ENCODE measurements at regions not wholly inside any gene's neighbourhood (a gene's known extent, or its start where the extent isn't known, plus 50 kb on each side); places are given as distances from the start of the nearest gene placed in this dataset.

- no peak for DNase-seq
- intact Hi-C loops (cut with DNase I), result no loop called here
These were observed 54.0 kb downstream of the C11orf91 start for GRCh38 chr11:33646629-33647028.

DNA sequence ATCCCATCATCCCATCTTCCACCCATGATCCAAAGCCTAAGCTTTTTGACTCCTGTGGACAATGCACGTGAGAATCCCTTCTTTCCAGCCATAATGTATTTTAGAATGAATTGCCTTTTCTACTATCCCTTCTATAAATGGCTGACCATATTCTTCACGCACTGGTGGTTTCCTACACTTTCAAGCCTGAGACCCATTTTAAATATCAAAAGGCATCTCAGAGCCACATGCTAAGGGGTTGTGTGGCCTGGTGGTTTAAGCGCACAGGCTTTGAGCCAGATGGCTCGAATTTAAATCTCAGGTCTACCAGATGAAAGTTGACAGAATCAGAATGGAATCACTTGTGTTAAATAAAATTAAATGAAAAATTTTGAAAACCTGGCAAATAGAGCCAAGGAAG lies 54.5 kb downstream of the C11orf91 start:
- peak in 1 of 42 donors; percentile 5 for DNase-seq
- intact Hi-C loops (cut with DNase I), result no loop called here

GRCh38 chr11:33645686-33646085 lies 54.9 kb downstream of the C11orf91 start:
- peak in 1 of 42 donors; percentile 39 for DNase-seq
- intact Hi-C loops (cut with DNase I), result no loop called here

GRCh38 chr11:33643167-33643824 lies 57.3 kb downstream of the C11orf91 start:
- intact Hi-C loops (cut with DNase I), result no loop called here
- peak in 2 of 42 donors; percentile 25 to 29 for DNase-seq

DNA sequence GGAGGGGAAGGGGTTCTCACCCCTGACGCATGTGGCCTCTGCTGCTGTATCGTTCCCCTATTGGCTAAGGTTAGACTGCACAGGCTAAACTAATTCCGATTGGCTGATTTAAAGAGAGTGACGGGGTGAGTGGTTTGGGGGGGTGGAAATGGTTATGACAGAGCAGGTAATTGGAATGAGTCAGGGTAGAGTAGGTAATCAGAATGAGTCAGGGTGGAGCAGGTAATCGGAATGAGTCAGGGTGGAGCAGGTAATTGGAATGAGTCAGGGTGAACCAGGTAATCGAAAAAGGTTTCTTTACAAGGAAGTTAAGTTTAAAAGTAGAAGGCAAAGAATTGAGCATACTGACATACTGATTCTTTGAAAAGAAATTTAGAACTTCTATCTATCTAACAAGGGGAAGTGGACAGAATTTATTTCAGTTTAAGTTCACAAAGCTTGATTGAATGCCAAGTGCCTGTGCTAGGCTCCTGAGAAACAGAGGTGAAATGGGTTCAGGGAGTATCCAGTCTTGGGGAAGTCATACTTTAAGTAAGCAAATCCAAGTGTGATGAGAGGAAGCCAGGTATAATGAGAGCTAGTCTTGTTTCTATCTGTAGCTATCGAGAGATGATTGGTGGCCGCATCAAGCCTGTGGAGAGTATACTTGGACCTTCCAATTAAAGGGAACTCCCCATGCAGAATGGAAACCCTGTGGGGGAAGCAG lies 58.0 kb downstream of the C11orf91 start:
- intact Hi-C loops (cut with DNase I), result no loop called here
- peak in 26 of 42 donors; percentile 9 to 72 (median 36) for DNase-seq

GRCh38 chr11:33640730-33641371 lies 59.8 kb downstream of the C11orf91 start:
- intact Hi-C loops (cut with DNase I), result no loop called here
- peak in 1 of 42 donors; percentile 31 for DNase-seq

DNA sequence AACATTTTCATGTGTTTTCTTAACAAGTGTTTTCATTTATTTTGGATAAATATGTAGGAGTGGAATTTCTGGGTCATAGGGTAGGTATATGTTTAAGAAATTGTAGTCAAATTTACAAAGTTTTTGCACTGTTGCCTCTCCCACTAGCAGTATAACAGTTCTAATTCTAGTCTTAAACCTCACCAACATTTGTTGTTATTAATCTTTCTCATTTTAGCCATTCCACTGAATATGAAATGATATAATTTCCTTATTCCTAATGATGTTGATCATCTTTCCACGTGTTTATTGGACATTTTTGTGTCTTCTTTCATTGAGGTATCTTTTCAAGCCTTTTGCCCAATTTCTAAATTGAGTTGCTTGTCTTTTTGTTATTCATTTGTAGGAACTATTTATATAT lies 62.0 kb downstream of the C11orf91 start:
- intact Hi-C loops (cut with DNase I), result no loop called here

DNA sequence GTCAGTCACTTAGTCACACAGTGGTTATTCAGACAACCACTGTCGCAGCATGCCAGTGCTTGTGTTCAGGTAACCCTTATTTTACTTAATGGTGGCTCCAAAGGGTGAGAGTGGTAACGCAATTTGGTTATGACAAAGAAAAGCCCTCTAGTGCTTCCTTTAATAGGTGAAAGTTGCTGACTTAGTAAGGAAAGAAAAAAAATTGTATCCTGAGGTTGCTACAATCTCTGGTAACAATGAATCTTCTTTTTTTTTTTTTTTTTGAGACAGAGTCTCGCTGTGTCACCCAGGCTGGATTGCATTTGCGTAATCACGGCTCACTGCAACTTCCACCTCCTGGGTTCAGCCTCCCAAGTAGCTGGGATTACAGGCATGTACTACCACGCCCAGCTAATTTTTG lies 64.5 kb downstream of the C11orf91 start:
- intact Hi-C loops (cut with DNase I), result no loop called here

More for the DNA sequence above, 62.0 kb downstream of the C11orf91 start:
- no peak for DNase-seq

GRCh38 chr11:33635161-33635560 lies 65.5 kb downstream of the C11orf91 start:
- DNase-seq, result peak in 1 of 42 donors; percentile 34
- intact Hi-C loops (cut with DNase I), result no loop called here

More for the DNA sequence above, 64.5 kb downstream of the C11orf91 start:
- peak in 1 of 42 donors; percentile 36 for DNase-seq

DNA sequence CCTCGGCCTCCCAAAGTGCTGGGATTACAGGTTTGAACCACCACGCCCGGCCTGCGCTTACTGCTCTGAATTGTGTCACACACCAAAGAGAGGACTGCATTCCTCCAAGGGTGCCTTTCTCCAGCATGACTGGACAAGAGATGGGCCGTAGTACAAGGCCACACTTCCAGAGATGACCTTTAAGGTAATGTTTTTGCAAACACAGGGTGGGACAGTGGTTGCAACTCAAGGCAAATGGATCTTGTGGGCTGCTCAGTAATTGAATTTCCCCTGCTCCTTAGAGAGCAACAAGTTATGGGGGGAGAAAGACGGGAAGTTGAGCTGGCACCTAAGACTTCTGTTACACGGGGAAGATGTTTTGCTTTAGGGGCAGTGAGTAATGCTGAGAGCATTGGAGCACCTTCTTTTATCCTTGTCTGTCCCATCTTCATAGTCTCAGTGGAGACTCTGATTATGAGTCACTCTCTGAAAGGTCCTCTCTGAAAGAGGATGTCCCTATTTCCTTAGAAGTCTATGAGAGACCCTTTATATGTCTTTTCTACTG lies 66.3 kb downstream of the C11orf91 start:
- DNase-seq, result peak in 1 of 42 donors; percentile 26
- intact Hi-C loops (cut with DNase I), result no loop called here

- peak in 31 of 42 donors; percentile 9 to 80 (median 41) for DNase-seq
- intact Hi-C loops (cut with DNase I), result no loop called here
These were observed 67.2 kb downstream of the C11orf91 start for GRCh38 chr11:33633251-33634003.

DNA sequence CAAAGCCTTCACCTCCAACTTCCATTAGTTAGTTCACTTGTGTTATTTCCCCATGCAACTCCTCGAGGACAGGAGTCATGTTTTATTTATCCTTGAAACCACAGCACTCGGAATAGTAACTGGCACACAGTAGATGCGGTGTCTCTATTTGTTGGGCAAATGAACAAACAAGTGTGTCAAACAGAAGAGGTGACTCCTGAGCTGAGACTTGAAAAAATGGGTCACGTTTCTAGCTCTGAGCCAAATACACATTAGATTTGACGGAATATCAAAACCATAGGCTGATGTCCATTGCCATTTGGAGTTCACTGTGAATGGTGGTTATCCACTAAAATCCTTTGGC lies 68.9 kb downstream of the C11orf91 start:
- intact Hi-C loops (cut with DNase I), result no loop called here
- DNase-seq, result peak in 1 of 42 donors; percentile 3

GRCh38 chr11:33630936-33631748 lies 69.5 kb downstream of the C11orf91 start:
- DNase-seq, result peak in 1 of 42 donors; percentile 37
- intact Hi-C loops (cut with DNase I), result no loop called here

GRCh38 chr11:33624083-33624482 lies 76.5 kb downstream of the C11orf91 start:
- intact Hi-C loops (cut with DNase I), result no loop called here
- no peak for DNase-seq

DNA sequence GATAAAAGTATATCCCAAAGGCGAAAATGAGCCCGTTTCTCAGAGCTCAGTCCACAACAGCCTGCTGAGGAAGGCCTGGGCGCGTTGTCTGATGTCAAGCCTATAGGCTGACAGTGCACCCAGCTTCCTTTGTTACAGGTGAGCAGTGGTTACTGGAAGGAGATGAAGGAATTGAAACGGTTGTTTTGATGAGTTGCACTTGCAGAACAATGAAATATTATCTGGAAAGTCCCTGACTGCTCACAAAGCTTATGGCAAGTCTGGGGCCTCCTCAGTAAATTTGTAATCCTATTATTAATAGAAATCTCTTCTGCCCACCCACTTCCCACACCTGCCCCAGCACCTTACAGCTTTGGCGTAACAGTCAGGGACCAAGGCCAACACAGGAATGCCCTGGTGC lies 77.8 kb downstream of the C11orf91 start:
- no peak for DNase-seq
- intact Hi-C loops (cut with DNase I), result no loop called here

GRCh38 chr11:33622186-33622585 lies 78.4 kb downstream of the C11orf91 start:
- DNase-seq, result no peak
- intact Hi-C loops (cut with DNase I), result no loop called here

DNA sequence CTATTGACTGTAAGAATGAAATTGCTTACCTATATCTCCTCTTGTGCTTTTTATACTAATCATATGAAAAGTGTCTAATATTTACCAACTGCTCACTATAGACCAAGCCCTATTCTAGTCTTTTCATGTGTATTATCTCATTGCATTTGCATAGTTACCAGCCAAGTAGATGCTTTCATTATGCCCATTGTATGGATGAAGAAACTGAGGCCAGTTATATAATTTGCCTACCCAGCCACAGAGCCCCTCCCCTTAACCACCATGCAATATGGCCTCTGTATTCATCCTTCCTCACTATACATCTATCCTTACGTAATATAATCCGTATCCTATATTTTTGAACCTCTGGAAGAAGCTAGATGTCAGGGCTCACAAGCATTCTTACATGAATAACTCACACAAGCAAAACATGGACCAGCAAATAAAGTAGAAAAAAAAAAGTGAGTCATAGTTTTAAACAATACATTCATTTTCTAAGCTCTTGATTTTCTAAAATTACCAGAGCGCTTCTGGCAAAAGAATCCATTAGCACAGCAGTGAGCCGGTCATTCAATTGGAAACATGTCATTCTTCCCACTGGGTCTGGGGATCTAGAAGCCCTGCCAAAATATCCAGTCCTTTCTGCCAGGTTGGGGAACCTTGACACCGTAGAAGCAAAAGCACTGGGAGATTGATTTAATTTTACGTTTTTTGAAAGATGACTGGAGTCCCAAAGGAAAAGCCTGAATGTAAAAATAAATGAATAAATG lies 80.0 kb downstream of the C11orf91 start:
- intact Hi-C loops (cut with DNase I), result no loop called here
- DNase-seq, result peak in 1 of 42 donors; percentile 61

GRCh38 chr11:33618956-33619355 lies 81.7 kb downstream of the C11orf91 start:
- intact Hi-C loops (cut with DNase I), result no loop called here
- DNase-seq, result no peak
